IPS-NIHi11 (cell line): ENCODE measurements at regions not wholly inside any gene's neighbourhood (a gene's known extent, or its start where the extent isn't known, plus 50 kb on each side); places are given as distances from the start of the nearest gene placed in this dataset.
"Not testable (repeated sequence)": the region's sequence is repeated elsewhere in the genome, so short reads cannot be mapped to it uniquely, and the experiment has no call there.

Experiments
- DNase-seq: peaks from one replicate; pipeline ENCODE4 v3.0.0; 2012; ENCODE audit warnings: mixed read lengths, low spot score

GRCh38 chr2:55124682-55125081 lies 74.4 kb upstream of the RTN4 start:
- not testable (repeated sequence) for DNase-seq

GRCh38 chr2:55123851-55124269 lies 73.6 kb upstream of the RTN4 start:
- peak; percentile 22 for DNase-seq

GRCh38 chr2:55120634-55121359 lies 70.5 kb upstream of the RTN4 start:
- DNase-seq = no peak

GRCh38 chr2:55119711-55120487 lies 69.6 kb upstream of the RTN4 start:
- DNase-seq = no peak

- DNase-seq = no peak
Observed at GRCh38 chr2:55118643-55119083, 68.4 kb upstream of the RTN4 start.

- DNase-seq = no peak
Observed at GRCh38 chr2:55116966-55117365, 66.7 kb upstream of the RTN4 start.

GRCh38 chr2:55116598-55116964 lies 66.3 kb upstream of the RTN4 start:
- DNase-seq = no peak

- DNase-seq = no peak
Observed at GRCh38 chr2:55115761-55116597, 65.7 kb upstream of the RTN4 start.

- no peak for DNase-seq
Observed at GRCh38 chr2:55114597-55114996, 64.3 kb upstream of the RTN4 start.

- no peak for DNase-seq
Observed at GRCh38 chr2:55114082-55114481, 63.8 kb upstream of the RTN4 start.

- no peak for DNase-seq
Observed at GRCh38 chr2:55112229-55113031, 62.2 kb upstream of the RTN4 start.

GRCh38 chr2:55111570-55112228 lies 61.4 kb upstream of the RTN4 start:
- no peak for DNase-seq

GRCh38 chr2:55111230-55111569 lies 60.9 kb upstream of the RTN4 start:
- no peak for DNase-seq

- no peak for DNase-seq
Observed at GRCh38 chr2:55109219-55109891, 59.1 kb upstream of the RTN4 start.

- DNase-seq = no peak
Observed at GRCh38 chr2:55108456-55109160, 58.4 kb upstream of the RTN4 start.

GRCh38 chr2:55107436-55107835 lies 57.2 kb upstream of the RTN4 start:
- no peak for DNase-seq

- no peak for DNase-seq
Observed at GRCh38 chr2:55106148-55106547, 55.9 kb upstream of the RTN4 start.

- DNase-seq = no peak
Observed at GRCh38 chr2:55105456-55105855, 55.2 kb upstream of the RTN4 start.

- no peak for DNase-seq
Observed at GRCh38 chr2:55103046-55103445, 52.8 kb upstream of the RTN4 start.
